GM12872 (cell line): ENCODE measurements at regions not wholly inside any gene's neighbourhood (a gene's known extent, or its start where the extent isn't known, plus 50 kb on each side); places are given as distances from the start of the nearest gene placed in this dataset.

Experiments
- TF ChIP-seq, protein P1 (sequence below): IDR thresholded peaks from 3 replicates; pipeline ENCODE4 v1.5.1; 2011; ENCODE audit warnings: low read depth, mild to moderate bottlenecking, low read length, moderate library complexity; ENCODE audit not compliant: insufficient read depth

DNA sequence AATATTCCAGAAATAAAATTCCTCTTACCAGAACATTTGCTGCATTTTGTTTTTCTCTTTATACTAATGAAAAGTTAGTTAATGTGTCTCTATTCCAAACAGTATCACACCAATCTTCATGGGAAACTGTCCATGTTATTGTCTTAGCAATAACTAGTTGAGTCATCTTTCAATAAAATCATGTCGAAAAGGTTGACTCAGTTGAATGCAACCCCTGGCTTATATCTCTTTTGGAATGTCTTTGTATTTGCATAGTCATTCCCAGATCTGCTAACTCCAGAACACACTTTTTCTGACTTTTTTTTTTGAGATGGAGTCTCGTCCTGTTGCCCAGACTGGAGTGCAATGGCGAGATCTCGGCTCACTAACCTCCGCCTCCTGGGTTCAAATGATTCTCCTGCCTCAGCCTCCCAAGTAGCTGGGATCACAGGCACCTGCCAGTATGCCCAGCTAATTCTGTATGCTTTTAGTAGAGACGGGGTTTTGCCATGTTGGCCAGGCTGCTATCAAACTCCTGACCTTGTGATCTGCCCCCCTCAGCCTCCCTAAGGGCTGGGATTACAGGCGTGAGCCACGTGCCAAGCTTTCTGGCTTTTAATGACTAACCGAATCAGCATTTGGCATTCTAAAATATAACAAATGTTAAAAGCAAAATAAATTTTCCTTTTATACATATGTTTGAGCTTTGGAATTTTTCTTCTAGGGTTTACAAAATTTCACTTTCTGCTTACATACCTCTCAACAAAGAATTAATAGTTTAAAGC lies 133.2 kb upstream of the GULP1 start:
- TF ChIP-seq, protein P1, sequence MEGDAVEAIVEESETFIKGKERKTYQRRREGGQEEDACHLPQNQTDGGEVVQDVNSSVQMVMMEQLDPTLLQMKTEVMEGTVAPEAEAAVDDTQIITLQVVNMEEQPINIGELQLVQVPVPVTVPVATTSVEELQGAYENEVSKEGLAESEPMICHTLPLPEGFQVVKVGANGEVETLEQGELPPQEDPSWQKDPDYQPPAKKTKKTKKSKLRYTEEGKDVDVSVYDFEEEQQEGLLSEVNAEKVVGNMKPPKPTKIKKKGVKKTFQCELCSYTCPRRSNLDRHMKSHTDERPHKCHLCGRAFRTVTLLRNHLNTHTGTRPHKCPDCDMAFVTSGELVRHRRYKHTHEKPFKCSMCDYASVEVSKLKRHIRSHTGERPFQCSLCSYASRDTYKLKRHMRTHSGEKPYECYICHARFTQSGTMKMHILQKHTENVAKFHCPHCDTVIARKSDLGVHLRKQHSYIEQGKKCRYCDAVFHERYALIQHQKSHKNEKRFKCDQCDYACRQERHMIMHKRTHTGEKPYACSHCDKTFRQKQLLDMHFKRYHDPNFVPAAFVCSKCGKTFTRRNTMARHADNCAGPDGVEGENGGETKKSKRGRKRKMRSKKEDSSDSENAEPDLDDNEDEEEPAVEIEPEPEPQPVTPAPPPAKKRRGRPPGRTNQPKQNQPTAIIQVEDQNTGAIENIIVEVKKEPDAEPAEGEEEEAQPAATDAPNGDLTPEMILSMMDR = no peak

DNA sequence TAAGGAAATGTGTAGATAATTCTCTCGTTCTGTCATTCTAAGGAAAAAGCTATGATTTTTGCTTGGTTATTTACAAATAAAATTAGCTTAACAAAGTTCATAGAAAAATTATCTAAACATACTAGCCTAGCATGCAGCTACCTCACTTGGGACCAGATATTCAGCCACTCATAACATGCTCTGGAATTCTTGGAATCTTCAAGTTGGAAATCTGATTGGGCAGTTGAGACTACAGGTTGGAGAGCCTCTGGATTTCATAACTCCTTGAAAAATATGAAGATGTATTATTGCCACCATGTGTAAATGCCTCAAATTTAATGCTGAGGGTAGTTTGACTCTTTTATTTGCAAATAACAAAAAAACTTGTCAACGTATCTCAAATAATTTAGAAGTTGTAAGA lies 132.2 kb upstream of the GULP1 start:
- TF ChIP-seq, protein P1 = no peak

DNA sequence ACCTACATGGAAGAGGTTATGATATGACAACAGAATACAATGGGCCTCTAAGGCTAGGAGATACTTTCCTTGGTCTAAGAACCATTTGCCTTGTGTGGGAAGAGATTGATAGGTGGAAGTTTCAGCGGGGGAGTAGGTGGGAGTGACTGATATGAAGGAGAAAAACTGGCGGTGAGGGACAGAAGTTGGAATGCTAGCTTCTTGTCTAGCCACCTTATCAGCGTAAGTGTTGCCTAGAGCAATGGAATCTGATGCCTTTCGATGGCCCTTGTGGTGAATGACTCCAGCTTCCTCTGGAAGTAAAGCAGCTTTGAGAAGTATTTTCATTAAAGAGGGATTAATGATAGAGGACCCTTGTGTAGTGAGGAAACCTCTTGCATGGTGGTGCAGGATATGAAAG lies 121.3 kb upstream of the GULP1 start:
- TF ChIP-seq, protein P1 = no peak

DNA sequence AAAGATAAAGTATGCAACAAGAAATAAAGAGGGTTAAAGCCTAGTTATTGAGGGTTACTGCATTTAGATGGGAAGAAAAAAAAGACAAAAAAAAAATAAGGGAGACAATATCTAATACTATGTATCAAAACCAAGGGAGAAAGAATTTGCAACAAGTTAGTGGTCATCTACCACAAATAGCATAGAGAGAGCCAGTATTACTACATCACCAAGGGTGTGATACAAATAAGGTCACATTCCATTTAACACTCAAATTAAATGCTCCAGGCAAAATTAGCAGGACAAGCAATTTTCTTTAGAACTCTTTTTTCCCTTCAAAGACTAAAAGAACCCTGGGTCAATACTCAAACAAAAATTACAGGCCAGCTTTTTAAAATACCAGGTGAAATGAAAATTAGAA lies 115.1 kb upstream of the GULP1 start:
- TF ChIP-seq, protein P1 = no peak

DNA sequence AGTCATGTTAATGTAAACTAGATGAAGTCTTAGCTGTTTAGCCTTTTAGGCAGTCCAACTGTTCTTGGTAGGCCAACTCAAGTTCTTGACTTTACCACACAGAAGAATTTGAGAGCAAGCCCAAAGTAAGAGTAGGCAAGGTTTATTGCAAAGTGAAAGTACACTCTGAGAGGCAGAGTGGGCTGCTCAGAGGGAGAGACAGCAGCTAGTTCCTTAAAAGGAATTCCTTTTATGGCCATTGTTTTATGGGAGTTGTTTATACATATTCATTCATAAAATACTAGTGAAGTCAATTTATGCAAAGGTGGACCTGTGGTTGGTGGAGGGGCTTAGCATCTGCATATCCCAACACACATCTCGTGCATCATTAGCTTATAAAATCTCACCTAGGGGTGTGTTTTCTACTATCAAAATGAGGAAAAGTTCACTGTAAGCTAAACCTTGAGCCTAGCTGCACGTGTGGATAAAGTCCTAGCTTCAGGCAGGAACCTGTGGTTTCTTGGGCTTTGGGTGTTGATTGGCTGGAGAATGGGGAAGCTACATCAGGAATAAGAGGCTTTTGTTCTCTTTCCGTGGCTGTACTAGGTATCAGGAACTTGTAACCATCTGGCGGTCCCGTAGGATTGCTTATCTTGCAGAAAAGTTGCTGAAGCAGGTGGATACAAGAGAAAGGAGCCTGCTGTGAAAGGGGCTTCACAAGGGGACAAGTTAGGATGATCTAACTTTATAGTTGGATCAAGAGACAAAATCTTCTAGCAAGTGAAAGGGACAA lies 110.4 kb upstream of the GULP1 start:
- TF ChIP-seq, protein P1 = no peak

DNA sequence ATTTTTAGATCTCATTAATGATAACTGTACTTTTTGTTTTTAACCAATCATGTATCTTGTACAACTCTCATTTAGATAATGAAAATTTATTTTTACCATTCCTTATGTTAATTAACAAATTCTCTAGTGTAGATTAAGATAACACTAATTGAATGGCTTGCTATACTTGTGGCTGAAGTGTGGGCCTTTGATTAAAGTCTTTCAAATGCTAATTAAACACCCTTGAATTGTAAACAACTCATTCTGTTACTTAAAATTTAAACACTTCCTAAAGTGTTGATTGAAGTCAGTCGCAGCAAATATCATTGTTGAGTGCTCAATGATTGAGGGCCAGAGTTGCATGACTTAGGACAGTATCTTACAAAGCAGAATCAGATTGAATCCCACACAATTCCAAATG lies 109.8 kb upstream of the GULP1 start:
- TF ChIP-seq, protein P1 = no peak

DNA sequence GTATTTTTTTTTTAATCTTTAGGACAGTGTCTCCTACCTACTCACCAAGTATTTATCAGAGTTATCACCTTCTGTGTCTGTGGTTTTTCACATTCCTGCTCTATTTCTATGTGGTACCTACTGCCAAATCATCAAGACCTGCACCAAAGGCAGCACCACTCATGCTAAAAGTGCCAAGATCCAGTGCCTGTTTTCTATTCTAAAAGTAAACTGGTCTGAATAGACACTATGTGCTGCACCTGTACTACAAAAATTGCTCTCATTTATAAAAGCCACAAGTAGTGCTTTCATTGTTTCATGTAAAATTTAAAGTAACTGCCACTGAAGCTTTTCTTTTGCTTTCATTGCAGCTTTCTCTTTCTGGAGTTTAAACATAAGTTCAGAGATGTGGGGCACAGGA lies 103.9 kb upstream of the GULP1 start:
- TF ChIP-seq, protein P1 = no peak
